LNCaP clone FGC (cell line): ENCODE measurements at regions not wholly inside any gene's neighbourhood (a gene's known extent, or its start where the extent isn't known, plus 50 kb on each side); places are given as distances from the start of the nearest gene placed in this dataset.

ENCODE experiments used
- DNase-seq: peaks from one replicate; pipeline ENCODE4 v3.0.0-alpha.2; 2011; ENCODE audit warnings: low read depth
- H3K4me3 ChIP-seq: 2 replicates; pipeline ENCODE4 v1.5.1; 2011; ENCODE audit warnings: mild to moderate bottlenecking, low read depth, low read length, control low read depth
- CTCF ChIP-seq: IDR thresholded peaks from 2 replicates; pipeline ENCODE4 v1.5.1; 2012; ENCODE audit warnings: mild to moderate bottlenecking; ENCODE audit not compliant: control insufficient read depth, insufficient read depth; ENCODE audit errors: extremely low read depth

- no peak for DNase-seq
- no peak overlapping the region for H3K4me3 ChIP-seq
- no peak for TF ChIP-seq CTCF
Observed at GRCh38 chr7:11298220-11298619, 324.5 kb downstream of the PHF14 start.

GRCh38 chr7:11300241-11300640 lies 326.6 kb downstream of the PHF14 start:
- no peak for TF ChIP-seq CTCF
- H3K4me3 ChIP-seq: no peak overlapping the region
- DNase-seq: no peak

- TF ChIP-seq CTCF: no peak
- no peak for DNase-seq
- no peak overlapping the region for H3K4me3 ChIP-seq
Observed at GRCh38 chr7:11302121-11302520, 328.4 kb downstream of the PHF14 start.

GRCh38 chr7:11313801-11314200 lies 340.1 kb downstream of the PHF14 start:
- TF ChIP-seq CTCF: no peak
- H3K4me3 ChIP-seq: no peak overlapping the region
- no peak for DNase-seq

- no peak overlapping the region for H3K4me3 ChIP-seq
- TF ChIP-seq CTCF: no peak
- no peak for DNase-seq
Observed at GRCh38 chr7:11315666-11316258, 342.1 kb downstream of the PHF14 start.

- no peak for TF ChIP-seq CTCF
- DNase-seq: no peak
- no peak overlapping the region for H3K4me3 ChIP-seq
Observed at GRCh38 chr7:11317766-11318165, 344.1 kb downstream of the PHF14 start.
